EH (cell line): ENCODE measurements at regions not wholly inside any gene's neighbourhood (a gene's known extent, or its start where the extent isn't known, plus 50 kb on each side); places are given as distances from the start of the nearest gene placed in this dataset.

Source experiments
- DNase-seq: peaks from one replicate; pipeline ENCODE4 v3.0.0-alpha.2; 2015; ENCODE audit warnings: low read depth

- DNase-seq, result no peak
Observed at GRCh38 chr11:106581399-106581798, 436.9 kb downstream of the GUCY1A2 start.

GRCh38 chr11:106585061-106585460, 433.2 kb downstream of the GUCY1A2 start:
- peak; percentile 57 for DNase-seq

- no peak for DNase-seq
Observed at GRCh38 chr11:106594751-106595351, 423.4 kb downstream of the GUCY1A2 start.

- no peak for DNase-seq
Observed at GRCh38 chr11:106601684-106602297, 416.5 kb downstream of the GUCY1A2 start.

GRCh38 chr11:106608677-106609076, 409.6 kb downstream of the GUCY1A2 start:
- peak; percentile 4 for DNase-seq

- DNase-seq, result no peak
Observed at GRCh38 chr11:106614262-106614661, 404.0 kb downstream of the GUCY1A2 start.

- no peak for DNase-seq
Observed at GRCh38 chr11:106619320-106619990, 398.8 kb downstream of the GUCY1A2 start.

GRCh38 chr11:106621484-106621883, 396.8 kb downstream of the GUCY1A2 start:
- no peak for DNase-seq
